ENCODE measurements at regions not wholly inside any gene's neighbourhood (a gene's known extent, or its start where the extent isn't known, plus 50 kb on each side); places are given as distances from the start of the nearest gene placed in this dataset.

DNA sequence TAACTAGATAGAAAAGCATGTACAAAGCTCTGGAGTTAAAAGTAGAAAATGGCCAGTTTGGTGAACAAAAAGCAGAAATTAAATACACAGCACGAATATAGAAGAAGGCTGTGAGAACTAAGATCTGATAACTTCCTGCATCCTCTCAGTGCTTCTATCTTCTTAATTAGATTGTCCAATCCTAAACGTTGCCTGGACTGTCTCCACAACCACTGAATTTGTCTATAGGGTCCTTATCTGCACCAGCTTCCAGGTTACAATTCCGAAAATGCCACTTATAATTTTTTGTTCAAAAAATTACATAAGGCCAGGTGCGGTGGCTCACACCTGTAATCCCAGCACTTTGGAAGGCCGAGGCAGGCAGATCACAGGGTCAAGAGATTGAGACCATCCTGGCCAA, 626.3 kb downstream of the TBL1XR1 start:
- no peak for TF ChIP-seq ZNF672 (CRISPR knock-in tag; IDR thresholded peaks at IDR 0.05)
- TF ChIP-seq NCOA2 (CRISPR knock-in tag; IDR thresholded peaks at IDR 0.05): no peak
- TF ChIP-seq, protein P1, sequence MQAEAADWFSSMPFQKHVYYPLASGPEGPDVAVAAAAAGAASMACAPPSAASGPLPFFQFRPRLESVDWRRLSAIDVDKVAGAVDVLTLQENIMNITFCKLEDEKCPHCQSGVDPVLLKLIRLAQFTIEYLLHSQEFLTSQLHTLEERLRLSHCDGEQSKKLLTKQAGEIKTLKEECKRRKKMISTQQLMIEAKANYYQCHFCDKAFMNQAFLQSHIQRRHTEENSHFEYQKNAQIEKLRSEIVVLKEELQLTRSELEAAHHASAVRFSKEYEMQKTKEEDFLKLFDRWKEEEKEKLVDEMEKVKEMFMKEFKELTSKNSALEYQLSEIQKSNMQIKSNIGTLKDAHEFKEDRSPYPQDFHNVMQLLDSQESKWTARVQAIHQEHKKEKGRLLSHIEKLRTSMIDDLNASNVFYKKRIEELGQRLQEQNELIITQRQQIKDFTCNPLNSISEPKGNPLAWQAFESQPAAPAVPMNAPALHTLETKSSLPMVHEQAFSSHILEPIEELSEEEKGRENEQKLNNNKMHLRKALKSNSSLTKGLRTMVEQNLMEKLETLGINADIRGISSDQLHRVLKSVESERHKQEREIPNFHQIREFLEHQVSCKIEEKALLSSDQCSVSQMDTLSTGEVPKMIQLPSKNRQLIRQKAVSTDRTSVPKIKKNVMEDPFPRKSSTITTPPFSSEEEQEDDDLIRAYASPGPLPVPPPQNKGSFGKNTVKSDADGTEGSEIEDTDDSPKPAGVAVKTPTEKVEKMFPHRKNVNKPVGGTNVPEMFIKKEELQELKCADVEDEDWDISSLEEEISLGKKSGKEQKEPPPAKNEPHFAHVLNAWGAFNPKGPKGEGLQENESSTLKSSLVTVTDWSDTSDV (CRISPR knock-in tag; IDR thresholded peaks at IDR 0.05): no peak
- TF ChIP-seq ZNF713 (CRISPR knock-in tag; IDR thresholded peaks at IDR 0.05): no peak
- no peak for TF ChIP-seq REPIN1 (CRISPR knock-in tag; IDR thresholded peaks at IDR 0.05; ENCODE audit: borderline replicate concordance, low read depth)
- no peak for TF ChIP-seq IKZF4 (CRISPR knock-in tag; IDR thresholded peaks at IDR 0.05; ENCODE audit: borderline replicate concordance, low read depth, not compliant biosample characterization)
- TF ChIP-seq ZEB1 (IDR thresholded peaks at IDR 0.05; ENCODE audit: insufficient replicate concordance, low read depth): no peak
- no peak for TF ChIP-seq MTERF4 (CRISPR knock-in tag; IDR thresholded peaks at IDR 0.05)
- no peak for TF ChIP-seq ZSCAN20 (CRISPR knock-in tag; IDR thresholded peaks at IDR 0.05; ENCODE audit: borderline replicate concordance)
- no peak for TF ChIP-seq ZNF407 (CRISPR knock-in tag; IDR thresholded peaks at IDR 0.05; ENCODE audit: not compliant biosample characterization)
- TF ChIP-seq ZSCAN29 (CRISPR knock-in tag; conservative IDR thresholded peaks at IDR 0.05): no peak
- TF ChIP-seq ZNF263 (CRISPR knock-in tag; IDR thresholded peaks at IDR 0.05): no peak
- TF ChIP-seq MATR3 (CRISPR knock-in tag; IDR thresholded peaks at IDR 0.05): no peak
- TF ChIP-seq ZNF292 (CRISPR knock-in tag; IDR thresholded peaks at IDR 0.05; ENCODE audit: borderline replicate concordance, low read depth): no peak
- Histone ChIP-seq H2AFZ (ENCODE audit: low read length) (no peak overlapping the region), H4K20me1 (ENCODE audit: insufficient read depth, low read length) (no peaks in the 10 kb centered on the region), H3K9me3 (ENCODE audit: low read length) (no peaks in the 10 kb centered on the region), H3K27me3 (ENCODE audit: control insufficient read depth in 1 of 2, insufficient read depth in 2 of 2, low read length in 2 of 2) (no peaks in the 10 kb centered on the region), H3K36me3 (replicated peaks in 1 of 2; ENCODE audit: control insufficient read depth in 1 of 2, insufficient read depth in 2 of 2, low read length in 2 of 2) (no peaks in the 10 kb centered on the region), H3K9ac (ENCODE audit: insufficient read depth, low read depth, low read length) (no peak overlapping the region), H3K79me2 (ENCODE audit: insufficient read depth, low read length) (no peaks in the 10 kb centered on the region), H3K4me2 (ENCODE audit: low read depth, low read length) (no peak overlapping the region), H3K4me1 (ENCODE audit: insufficient read depth, low read length) (no peaks in the 10 kb centered on the region), H3K4me3 (replicated peaks in 1 of 3; ENCODE audit: insufficient read depth in 1 of 3, low read depth in 2 of 3, low read length in 3 of 3) (no peak overlapping the region), H3K27ac (ENCODE audit: extremely low read length, insufficient read depth, low read length) (no peak overlapping the region)
- no peak for ATAC-seq
- WGBS (ENCODE audit: low lambda C conversion rate): 20% methylated on average over 5 of the region's 5 CpGs
- DNase-seq (ENCODE audit: low spot score): no peak
- no TSS peak for BruUV-seq (replicated peaks)
- ChIA-PET POLR2A (no interaction called here), CTCF (ENCODE audit: low intra/inter-chr PET ratio, low total read pairs) (no interaction called here)
- FAIRE-seq: no peak
- in situ Hi-C loops (cut with HindIII; ENCODE audit: extremely low pct_ligation_motif_present, low pct_unique_long_range_greater_than_20kb) (no loop called here), intact Hi-C loops (cut with micrococcal nuclease; ENCODE audit: unreplicated experiment) (no loop called here)
